ENCODE measurements at regions not wholly inside any gene's neighbourhood (a gene's known extent, or its start where the extent isn't known, plus 50 kb on each side); places are given as distances from the start of the nearest gene placed in this dataset.

DNA sequence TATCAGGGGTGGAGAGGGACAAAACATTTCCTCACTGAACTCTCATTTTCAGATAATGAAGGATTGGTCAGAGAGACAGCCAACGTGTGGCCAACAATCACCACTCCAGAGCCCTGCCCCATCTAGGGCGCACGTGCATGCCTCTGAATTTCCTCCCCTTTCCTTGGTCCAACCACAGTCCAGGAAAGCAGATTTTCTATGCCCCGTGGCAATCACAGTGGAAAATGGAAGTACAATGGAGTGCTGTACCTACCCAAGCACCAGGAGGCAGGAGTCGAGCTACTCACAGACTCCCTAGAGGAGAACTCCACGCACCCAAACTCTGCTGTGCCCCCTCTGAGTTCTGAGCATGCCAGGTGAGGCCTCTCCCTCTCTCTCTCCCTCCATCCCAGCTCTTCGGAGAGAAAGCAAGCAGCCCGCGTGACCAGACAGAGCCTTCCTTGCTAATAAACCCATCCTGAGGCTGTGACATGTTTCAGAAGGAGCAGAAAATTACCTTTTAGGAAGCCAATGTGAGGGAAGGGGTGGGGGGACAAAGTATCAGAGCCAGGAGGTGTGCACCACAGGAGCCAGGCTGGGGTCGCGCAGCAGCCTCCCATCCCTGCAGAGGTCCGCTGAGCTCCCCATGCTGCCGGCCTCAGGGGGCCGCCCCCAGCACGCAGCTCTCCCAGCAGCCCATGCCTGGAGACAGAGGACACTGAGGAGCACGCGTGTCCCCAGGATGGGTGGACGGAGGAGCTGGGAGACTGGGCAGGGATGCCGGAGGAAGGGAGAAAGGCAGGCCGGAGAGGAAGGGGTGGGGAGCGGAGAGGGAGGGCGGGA is 73.4 kb downstream of the PITPNM2 start:
- Histone ChIP-seq H3K4me1 (ENCODE audit: control insufficient read depth in 1 of 2, insufficient read depth in 2 of 2, low read length in 2 of 2) (peaks cover 11 to 20% of the 10 kb centered on the region in 2 donors), H3K36me3 (ENCODE audit: control insufficient read depth in 1 of 2, insufficient read depth in 2 of 2, low read length in 2 of 2) (no peaks in the 10 kb centered on the region), H3K9ac (ENCODE audit: low read depth in 1 of 2, low read length in 2 of 2) (no peak overlapping the region), H3K27ac (ENCODE audit: low read depth, low read length) (no peak overlapping the region), H3K9me3 (ENCODE audit: control insufficient read depth in 1 of 2, low read length in 2 of 2) (no peaks in the 10 kb centered on the region), H3K4me3 (ENCODE audit: low read depth in 1 of 2, low read length in 2 of 2) (no peak overlapping the region), H3K27me3 (ENCODE audit: control insufficient read depth in 1 of 2, insufficient read depth in 2 of 2, low read length in 2 of 2) (no peaks in the 10 kb centered on the region)

DNA sequence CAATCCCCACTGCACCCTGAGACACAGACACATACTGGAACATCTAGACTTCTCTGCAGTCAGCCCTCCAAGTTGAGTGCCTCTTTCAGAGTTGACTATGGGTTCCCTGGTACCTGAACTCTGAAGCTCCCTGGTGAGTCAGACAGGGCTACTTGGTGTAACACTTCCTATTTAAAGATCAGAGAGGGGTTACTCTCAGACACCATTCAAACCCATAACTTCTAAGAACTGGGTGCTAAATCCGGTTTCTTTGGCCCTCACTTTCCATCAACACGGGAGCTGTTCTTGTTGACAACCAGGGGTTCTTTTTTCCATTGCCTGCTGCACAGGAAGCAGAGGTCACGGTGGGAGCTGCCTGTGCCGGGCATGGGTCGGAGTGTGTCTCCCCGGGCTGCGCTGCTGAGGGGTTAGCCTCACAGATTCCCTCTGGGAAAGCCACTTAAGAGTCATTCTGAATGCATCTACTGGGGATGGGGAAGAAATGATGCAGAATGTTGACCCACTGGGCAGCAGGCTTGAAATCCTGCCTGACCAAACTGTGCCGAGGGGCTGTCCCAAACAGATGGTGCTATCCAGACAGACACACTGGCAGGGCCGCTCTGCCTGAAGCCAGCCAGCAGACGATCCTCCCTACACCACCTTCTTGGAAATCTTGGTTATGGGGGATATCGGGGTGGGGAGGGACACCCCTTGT is 74.1 kb downstream of the PITPNM2 start:
- no peak overlapping the region for H3K27ac ChIP-seq (ENCODE audit: low read depth, low read length)
- H3K4me3 ChIP-seq (ENCODE audit: low read depth in 1 of 2, low read length in 2 of 2) = no peak overlapping the region
- H3K9me3 ChIP-seq (ENCODE audit: control insufficient read depth in 1 of 2, low read length in 2 of 2) = no peaks in the 10 kb centered on the region
- H3K27me3 ChIP-seq (ENCODE audit: control insufficient read depth in 1 of 2, insufficient read depth in 2 of 2, low read length in 2 of 2) = no peaks in the 10 kb centered on the region
- peak overlapping the region in 1 of 2 donors; percentile 3 for H3K9ac ChIP-seq (ENCODE audit: low read depth in 1 of 2, low read length in 2 of 2)
- no peaks in the 10 kb centered on the region for H3K36me3 ChIP-seq (ENCODE audit: control insufficient read depth in 1 of 2, insufficient read depth in 2 of 2, low read length in 2 of 2)
- peaks cover 11 to 20% of the 10 kb centered on the region in 2 donors for H3K4me1 ChIP-seq (ENCODE audit: control insufficient read depth in 1 of 2, insufficient read depth in 2 of 2, low read length in 2 of 2)

DNA sequence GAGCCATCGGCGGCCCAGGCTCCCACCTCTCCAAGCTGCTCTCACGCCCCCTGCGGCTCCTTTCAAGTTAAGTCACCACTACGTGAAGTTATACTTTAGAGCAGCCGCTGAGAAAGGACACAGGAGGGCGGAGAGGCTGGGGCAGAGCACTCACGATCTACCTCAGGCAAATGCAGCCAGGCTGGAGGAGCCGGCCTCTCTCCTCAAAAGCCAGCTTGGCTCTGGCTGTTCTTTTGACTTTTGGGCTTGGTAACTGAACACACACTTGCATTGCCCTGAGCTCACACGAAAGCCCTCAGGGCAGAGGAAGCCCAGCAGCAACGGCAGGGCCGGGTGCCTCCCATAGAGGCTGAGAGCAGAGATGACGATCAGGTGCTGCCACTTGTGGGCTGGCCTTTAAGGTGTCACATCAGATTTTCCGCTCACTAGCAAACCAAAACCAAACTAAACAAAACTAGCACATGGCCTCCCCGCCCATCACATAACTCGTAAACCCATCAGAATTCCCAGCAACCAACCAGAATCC is 75.2 kb downstream of the PITPNM2 start:
- H3K36me3 ChIP-seq (ENCODE audit: control insufficient read depth in 1 of 2, insufficient read depth in 2 of 2, low read length in 2 of 2) = no peaks in the 10 kb centered on the region
- H3K9ac ChIP-seq (ENCODE audit: low read depth in 1 of 2, low read length in 2 of 2) = peak overlapping the region in 1 of 2 donors; percentile 1
- no peaks in the 10 kb centered on the region for H3K9me3 ChIP-seq (ENCODE audit: control insufficient read depth in 1 of 2, low read length in 2 of 2)
- peaks cover 17 to 26% of the 10 kb centered on the region in 2 donors for H3K4me1 ChIP-seq (ENCODE audit: control insufficient read depth in 1 of 2, insufficient read depth in 2 of 2, low read length in 2 of 2)
- H3K4me3 ChIP-seq (ENCODE audit: low read depth in 1 of 2, low read length in 2 of 2) = peak overlapping the region in 1 of 2 donors; percentile 18
- peak overlapping the region; percentile 21 for H3K27ac ChIP-seq (ENCODE audit: low read depth, low read length)
- H3K27me3 ChIP-seq (ENCODE audit: control insufficient read depth in 1 of 2, insufficient read depth in 2 of 2, low read length in 2 of 2) = no peaks in the 10 kb centered on the region

- Histone ChIP-seq H3K9me3 (ENCODE audit: control insufficient read depth in 1 of 2, low read length in 2 of 2) (no peaks in the 10 kb centered on the region), H3K36me3 (ENCODE audit: control insufficient read depth in 1 of 2, insufficient read depth in 2 of 2, low read length in 2 of 2) (no peaks in the 10 kb centered on the region), H3K4me3 (ENCODE audit: low read depth in 1 of 2, low read length in 2 of 2) (peak overlapping the region in 1 of 2 donors; percentile 18), H3K4me1 (ENCODE audit: control insufficient read depth in 1 of 2, insufficient read depth in 2 of 2, low read length in 2 of 2) (peaks cover 23 to 26% of the 10 kb centered on the region in 2 donors), H3K27me3 (ENCODE audit: control insufficient read depth in 1 of 2, insufficient read depth in 2 of 2, low read length in 2 of 2) (no peaks in the 10 kb centered on the region), H3K9ac (ENCODE audit: low read depth in 1 of 2, low read length in 2 of 2) (no peak overlapping the region), H3K27ac (ENCODE audit: low read depth, low read length) (peak overlapping the region; percentile 21)
Observed at GRCh38 chr12:123075087-123075645, 75.7 kb downstream of the PITPNM2 start.

GRCh38 chr12:123073962-123074801 is 76.7 kb downstream of the PITPNM2 start:
- no peaks in the 10 kb centered on the region for H3K9me3 ChIP-seq (ENCODE audit: control insufficient read depth in 1 of 2, low read length in 2 of 2)
- H3K36me3 ChIP-seq (ENCODE audit: control insufficient read depth in 1 of 2, insufficient read depth in 2 of 2, low read length in 2 of 2) = no peaks in the 10 kb centered on the region
- H3K4me3 ChIP-seq (ENCODE audit: low read depth in 1 of 2, low read length in 2 of 2) = no peak overlapping the region
- H3K27me3 ChIP-seq (ENCODE audit: control insufficient read depth in 1 of 2, insufficient read depth in 2 of 2, low read length in 2 of 2) = no peaks in the 10 kb centered on the region
- H3K27ac ChIP-seq (ENCODE audit: low read depth, low read length) = no peak overlapping the region
- H3K9ac ChIP-seq (ENCODE audit: low read depth in 1 of 2, low read length in 2 of 2) = no peak overlapping the region
- H3K4me1 ChIP-seq (ENCODE audit: control insufficient read depth in 1 of 2, insufficient read depth in 2 of 2, low read length in 2 of 2) = peaks cover 23 to 26% of the 10 kb centered on the region in 2 donors

DNA sequence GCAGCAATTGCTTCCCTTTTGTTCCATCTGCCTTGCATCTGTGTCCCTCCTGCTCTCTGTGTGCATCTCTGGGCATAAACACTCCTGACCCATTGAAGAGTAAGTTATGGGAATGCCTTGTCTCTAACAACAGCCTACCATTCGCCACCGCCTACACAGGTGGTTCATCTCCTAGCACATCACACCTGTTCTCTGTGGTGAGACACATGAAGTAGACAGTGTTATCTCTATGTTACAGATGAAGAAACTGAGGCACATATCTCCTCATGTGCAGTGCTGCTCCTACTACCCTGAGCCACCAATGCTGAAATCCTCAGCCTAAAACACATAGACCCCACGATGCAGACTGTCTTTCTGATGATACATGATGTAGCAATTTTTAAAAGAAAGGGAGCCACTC is 77.6 kb downstream of the PITPNM2 start:
- Histone ChIP-seq H3K9me3 (ENCODE audit: control insufficient read depth in 1 of 2, low read length in 2 of 2) (no peaks in the 10 kb centered on the region), H3K27me3 (ENCODE audit: control insufficient read depth in 1 of 2, insufficient read depth in 2 of 2, low read length in 2 of 2) (no peaks in the 10 kb centered on the region), H3K27ac (ENCODE audit: low read depth, low read length) (no peak overlapping the region), H3K4me1 (ENCODE audit: control insufficient read depth in 1 of 2, insufficient read depth in 2 of 2, low read length in 2 of 2) (peaks cover 23 to 26% of the 10 kb centered on the region in 2 donors), H3K36me3 (ENCODE audit: control insufficient read depth in 1 of 2, insufficient read depth in 2 of 2, low read length in 2 of 2) (no peaks in the 10 kb centered on the region), H3K9ac (ENCODE audit: low read depth in 1 of 2, low read length in 2 of 2) (no peak overlapping the region), H3K4me3 (ENCODE audit: low read depth in 1 of 2, low read length in 2 of 2) (no peak overlapping the region)

- H3K36me3 ChIP-seq (ENCODE audit: control insufficient read depth in 1 of 2, insufficient read depth in 2 of 2, low read length in 2 of 2) = no peaks in the 10 kb centered on the region
- H3K9me3 ChIP-seq (ENCODE audit: control insufficient read depth in 1 of 2, low read length in 2 of 2) = no peaks in the 10 kb centered on the region
- no peak overlapping the region for H3K9ac ChIP-seq (ENCODE audit: low read depth in 1 of 2, low read length in 2 of 2)
- no peaks in the 10 kb centered on the region for H3K27me3 ChIP-seq (ENCODE audit: control insufficient read depth in 1 of 2, insufficient read depth in 2 of 2, low read length in 2 of 2)
- no peak overlapping the region for H3K27ac ChIP-seq (ENCODE audit: low read depth, low read length)
- peaks cover 20% of the 10 kb centered on the region in 2 donors for H3K4me1 ChIP-seq (ENCODE audit: control insufficient read depth in 1 of 2, insufficient read depth in 2 of 2, low read length in 2 of 2)
- no peak overlapping the region for H3K4me3 ChIP-seq (ENCODE audit: low read depth in 1 of 2, low read length in 2 of 2)
Observed at GRCh38 chr12:123071857-123072256, 79.0 kb downstream of the PITPNM2 start.

- no peak overlapping the region for H3K4me3 ChIP-seq (ENCODE audit: low read depth in 1 of 2, low read length in 2 of 2)
- H3K27ac ChIP-seq (ENCODE audit: low read depth, low read length) = no peak overlapping the region
- no peaks in the 10 kb centered on the region for H3K9me3 ChIP-seq (ENCODE audit: control insufficient read depth in 1 of 2, low read length in 2 of 2)
- no peaks in the 10 kb centered on the region for H3K36me3 ChIP-seq (ENCODE audit: control insufficient read depth in 1 of 2, insufficient read depth in 2 of 2, low read length in 2 of 2)
- H3K4me1 ChIP-seq (ENCODE audit: control insufficient read depth in 1 of 2, insufficient read depth in 2 of 2, low read length in 2 of 2) = peaks cover 16 to 18% of the 10 kb centered on the region in 2 donors
- H3K9ac ChIP-seq (ENCODE audit: low read depth in 1 of 2, low read length in 2 of 2) = no peak overlapping the region
- H3K27me3 ChIP-seq (ENCODE audit: control insufficient read depth in 1 of 2, insufficient read depth in 2 of 2, low read length in 2 of 2) = no peaks in the 10 kb centered on the region
Observed at GRCh38 chr12:123071099-123071800, 79.6 kb downstream of the PITPNM2 start.
